Activated T-cell treated with anti-CD3 and anti-CD28 coated beads, Interleukin-2, amount 50 U/mL, for 24 hours (primary cell): ENCODE measurements at regions not wholly inside any gene's neighbourhood (a gene's known extent, or its start where the extent isn't known, plus 50 kb on each side); places are given as distances from the start of the nearest gene placed in this dataset.

ENCODE experiments used
- DNase-seq: peaks from one replicate; pipeline ENCODE4 v3.0.0-alpha.2; 2020
- H3K27ac Mint-ChIP-seq: 2 replicates; pipeline ENCODE4 v1.8.0; 2020; ENCODE audit warnings: mild to moderate bottlenecking, mixed read lengths
- H3K27me3 Mint-ChIP-seq: 2 replicates; pipeline ENCODE4 v1.8.0; 2020; ENCODE audit warnings: mixed read lengths
- H3K36me3 Mint-ChIP-seq: 2 replicates; pipeline ENCODE4 v1.8.0; 2020; ENCODE audit warnings: low read depth, mixed read lengths
- H3K4me1 Mint-ChIP-seq: 2 replicates; pipeline ENCODE4 v1.8.0; 2020; ENCODE audit warnings: low read depth, mixed read lengths
- H3K4me3 Mint-ChIP-seq: 2 replicates; pipeline ENCODE4 v1.8.0; 2020; ENCODE audit warnings: mild to moderate bottlenecking, moderate library complexity, mixed read lengths
- H3K9me3 Mint-ChIP-seq: 2 replicates; pipeline ENCODE4 v1.8.0; 2020; ENCODE audit warnings: mixed read lengths

GRCh38 chr2:120497261-120497977, 151.5 kb downstream of the INHBB start:
- no peaks in the 10 kb centered on the region for H3K4me1 Mint-ChIP-seq

GRCh38 chr2:120498121-120498520, 152.2 kb downstream of the INHBB start:
- H3K4me1 Mint-ChIP-seq, result no peaks in the 10 kb centered on the region
- no peak overlapping the region for H3K27ac Mint-ChIP-seq
- peaks cover 8% of the 10 kb centered on the region for H3K27me3 Mint-ChIP-seq
- no peak for DNase-seq
- no peak overlapping the region for H3K4me3 Mint-ChIP-seq
- no peaks in the 10 kb centered on the region for H3K9me3 Mint-ChIP-seq
- no peaks in the 10 kb centered on the region for H3K36me3 Mint-ChIP-seq

More at GRCh38 chr2:120497261-120497977, 151.5 kb downstream of the INHBB start:
- no peak for DNase-seq
- H3K36me3 Mint-ChIP-seq, result no peaks in the 10 kb centered on the region
- H3K9me3 Mint-ChIP-seq, result no peaks in the 10 kb centered on the region
- H3K27ac Mint-ChIP-seq, result no peak overlapping the region
- peaks cover 8% of the 10 kb centered on the region for H3K27me3 Mint-ChIP-seq
- H3K4me3 Mint-ChIP-seq, result no peak overlapping the region

- Mint-ChIP-seq H3K9me3 (no peaks in the 10 kb centered on the region), H3K36me3 (no peaks in the 10 kb centered on the region), H3K4me3 (no peak overlapping the region), H3K27ac (no peak overlapping the region), H3K27me3 (peaks cover 8% of the 10 kb centered on the region), H3K4me1 (no peaks in the 10 kb centered on the region)
- no peak for DNase-seq
Observed at GRCh38 chr2:120498576-120499394, 152.8 kb downstream of the INHBB start.

- H3K4me3 Mint-ChIP-seq, result no peak overlapping the region
- H3K4me1 Mint-ChIP-seq, result no peaks in the 10 kb centered on the region
- peaks cover 6% of the 10 kb centered on the region for H3K27me3 Mint-ChIP-seq
- H3K9me3 Mint-ChIP-seq, result no peaks in the 10 kb centered on the region
- no peak for DNase-seq
- H3K36me3 Mint-ChIP-seq, result no peaks in the 10 kb centered on the region
- no peak overlapping the region for H3K27ac Mint-ChIP-seq
Observed at GRCh38 chr2:120499784-120500495, 154.0 kb downstream of the INHBB start.

GRCh38 chr2:120501591-120501990, 155.7 kb downstream of the INHBB start:
- no peaks in the 10 kb centered on the region for H3K36me3 Mint-ChIP-seq
- H3K4me3 Mint-ChIP-seq, result no peak overlapping the region
- peaks cover 6% of the 10 kb centered on the region for H3K27me3 Mint-ChIP-seq
- no peak for DNase-seq
- H3K4me1 Mint-ChIP-seq, result no peaks in the 10 kb centered on the region
- no peak overlapping the region for H3K27ac Mint-ChIP-seq
- H3K9me3 Mint-ChIP-seq, result no peaks in the 10 kb centered on the region

- Mint-ChIP-seq H3K27ac (no peak overlapping the region), H3K4me3 (no peak overlapping the region), H3K36me3 (no peaks in the 10 kb centered on the region), H3K9me3 (no peaks in the 10 kb centered on the region), H3K4me1 (no peaks in the 10 kb centered on the region), H3K27me3 (peaks cover 4% of the 10 kb centered on the region)
- no peak for DNase-seq
Observed at GRCh38 chr2:120502357-120502756, 156.4 kb downstream of the INHBB start.

- Mint-ChIP-seq H3K36me3 (no peaks in the 10 kb centered on the region), H3K9me3 (no peaks in the 10 kb centered on the region), H3K4me3 (no peak overlapping the region), H3K27ac (no peak overlapping the region), H3K27me3 (peaks cover 3% of the 10 kb centered on the region), H3K4me1 (no peaks in the 10 kb centered on the region)
- DNase-seq, result no peak
Observed at GRCh38 chr2:120502761-120503160, 156.8 kb downstream of the INHBB start.

GRCh38 chr2:120503206-120503792, 157.4 kb downstream of the INHBB start:
- Mint-ChIP-seq H3K27ac (no peak overlapping the region), H3K36me3 (no peaks in the 10 kb centered on the region), H3K4me1 (no peaks in the 10 kb centered on the region), H3K27me3 (peaks cover 3% of the 10 kb centered on the region), H3K4me3 (no peak overlapping the region), H3K9me3 (no peaks in the 10 kb centered on the region)
- no peak for DNase-seq

- no peak for DNase-seq
- Mint-ChIP-seq H3K4me1 (no peaks in the 10 kb centered on the region), H3K36me3 (no peaks in the 10 kb centered on the region), H3K9me3 (no peaks in the 10 kb centered on the region), H3K27me3 (peaks cover 3% of the 10 kb centered on the region), H3K27ac (no peak overlapping the region), H3K4me3 (no peak overlapping the region)
Observed at GRCh38 chr2:120503793-120504571, 158.0 kb downstream of the INHBB start.

- H3K4me1 Mint-ChIP-seq, result no peaks in the 10 kb centered on the region
- no peak overlapping the region for H3K27ac Mint-ChIP-seq
- H3K4me3 Mint-ChIP-seq, result no peak overlapping the region
- no peaks in the 10 kb centered on the region for H3K36me3 Mint-ChIP-seq
- no peaks in the 10 kb centered on the region for H3K9me3 Mint-ChIP-seq
- DNase-seq, result no peak
- no peaks in the 10 kb centered on the region for H3K27me3 Mint-ChIP-seq
Observed at GRCh38 chr2:120504936-120505705, 159.2 kb downstream of the INHBB start.

- Mint-ChIP-seq H3K27me3 (no peaks in the 10 kb centered on the region), H3K4me3 (no peak overlapping the region), H3K4me1 (no peaks in the 10 kb centered on the region), H3K36me3 (no peaks in the 10 kb centered on the region), H3K9me3 (no peaks in the 10 kb centered on the region), H3K27ac (no peak overlapping the region)
- DNase-seq, result no peak
Observed at GRCh38 chr2:120508567-120509041, 162.7 kb downstream of the INHBB start.

GRCh38 chr2:120509213-120509815, 163.4 kb downstream of the INHBB start:
- Mint-ChIP-seq H3K27ac (no peak overlapping the region), H3K4me3 (no peak overlapping the region), H3K27me3 (no peaks in the 10 kb centered on the region), H3K36me3 (no peaks in the 10 kb centered on the region), H3K9me3 (no peaks in the 10 kb centered on the region), H3K4me1 (no peaks in the 10 kb centered on the region)
- DNase-seq, result no peak
